ENCODE measurements at regions not wholly inside any gene's neighbourhood (a gene's known extent, or its start where the extent isn't known, plus 50 kb on each side); places are given as distances from the start of the nearest gene placed in this dataset.

DNA sequence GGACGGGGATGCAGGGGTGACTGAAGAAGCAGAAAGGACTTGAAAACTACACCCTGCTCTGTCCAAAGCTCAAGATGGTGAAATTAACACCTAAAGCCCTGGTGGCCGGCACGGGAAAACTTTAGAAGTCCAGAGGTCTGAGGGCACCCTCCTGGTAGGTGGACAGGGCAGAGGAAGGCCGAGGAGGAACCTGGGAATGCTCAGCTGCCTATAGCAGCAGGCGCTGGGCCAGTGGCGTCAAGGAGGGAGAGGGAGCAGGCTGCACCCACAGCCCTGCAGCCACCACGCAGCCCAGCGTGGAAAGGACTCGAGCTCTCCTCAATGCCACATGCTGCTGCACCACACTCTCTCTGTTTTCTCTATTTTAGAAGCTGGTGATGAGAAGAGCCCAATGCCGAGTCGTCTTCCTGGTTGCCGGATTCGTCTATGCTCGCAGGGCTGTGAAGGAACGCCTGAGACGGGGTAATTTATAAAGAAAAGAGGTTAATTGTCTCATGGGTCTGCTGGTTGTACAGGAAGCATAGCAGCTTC lies 248.3 kb upstream of the AFDN start:
- no peak overlapping the region for H3K4me3 ChIP-seq
- H3K27ac ChIP-seq = no peak overlapping the region
- H3K4me1 ChIP-seq (ENCODE audit: control insufficient read depth in 1 of 2, low read depth in 2 of 2) = peaks cover 7 to 17% of the 10 kb centered on the region in 2 donors
- H3K36me3 ChIP-seq = no peaks in the 10 kb centered on the region
- H3K9me3 ChIP-seq = peaks cover 5% of the 10 kb centered on the region
- H3K27me3 ChIP-seq (replicated peaks; ENCODE audit: insufficient read depth) = no peaks in the 10 kb centered on the region
- TF ChIP-seq, protein P1, sequence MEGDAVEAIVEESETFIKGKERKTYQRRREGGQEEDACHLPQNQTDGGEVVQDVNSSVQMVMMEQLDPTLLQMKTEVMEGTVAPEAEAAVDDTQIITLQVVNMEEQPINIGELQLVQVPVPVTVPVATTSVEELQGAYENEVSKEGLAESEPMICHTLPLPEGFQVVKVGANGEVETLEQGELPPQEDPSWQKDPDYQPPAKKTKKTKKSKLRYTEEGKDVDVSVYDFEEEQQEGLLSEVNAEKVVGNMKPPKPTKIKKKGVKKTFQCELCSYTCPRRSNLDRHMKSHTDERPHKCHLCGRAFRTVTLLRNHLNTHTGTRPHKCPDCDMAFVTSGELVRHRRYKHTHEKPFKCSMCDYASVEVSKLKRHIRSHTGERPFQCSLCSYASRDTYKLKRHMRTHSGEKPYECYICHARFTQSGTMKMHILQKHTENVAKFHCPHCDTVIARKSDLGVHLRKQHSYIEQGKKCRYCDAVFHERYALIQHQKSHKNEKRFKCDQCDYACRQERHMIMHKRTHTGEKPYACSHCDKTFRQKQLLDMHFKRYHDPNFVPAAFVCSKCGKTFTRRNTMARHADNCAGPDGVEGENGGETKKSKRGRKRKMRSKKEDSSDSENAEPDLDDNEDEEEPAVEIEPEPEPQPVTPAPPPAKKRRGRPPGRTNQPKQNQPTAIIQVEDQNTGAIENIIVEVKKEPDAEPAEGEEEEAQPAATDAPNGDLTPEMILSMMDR (IDR thresholded peaks at IDR 0.05) = no peak
- ATAC-seq (ENCODE audit: insufficient number of reproducible peaks, low FRiP score, low read depth) (no peak), DNase-seq (ENCODE audit: low spot score) (no peak)

DNA sequence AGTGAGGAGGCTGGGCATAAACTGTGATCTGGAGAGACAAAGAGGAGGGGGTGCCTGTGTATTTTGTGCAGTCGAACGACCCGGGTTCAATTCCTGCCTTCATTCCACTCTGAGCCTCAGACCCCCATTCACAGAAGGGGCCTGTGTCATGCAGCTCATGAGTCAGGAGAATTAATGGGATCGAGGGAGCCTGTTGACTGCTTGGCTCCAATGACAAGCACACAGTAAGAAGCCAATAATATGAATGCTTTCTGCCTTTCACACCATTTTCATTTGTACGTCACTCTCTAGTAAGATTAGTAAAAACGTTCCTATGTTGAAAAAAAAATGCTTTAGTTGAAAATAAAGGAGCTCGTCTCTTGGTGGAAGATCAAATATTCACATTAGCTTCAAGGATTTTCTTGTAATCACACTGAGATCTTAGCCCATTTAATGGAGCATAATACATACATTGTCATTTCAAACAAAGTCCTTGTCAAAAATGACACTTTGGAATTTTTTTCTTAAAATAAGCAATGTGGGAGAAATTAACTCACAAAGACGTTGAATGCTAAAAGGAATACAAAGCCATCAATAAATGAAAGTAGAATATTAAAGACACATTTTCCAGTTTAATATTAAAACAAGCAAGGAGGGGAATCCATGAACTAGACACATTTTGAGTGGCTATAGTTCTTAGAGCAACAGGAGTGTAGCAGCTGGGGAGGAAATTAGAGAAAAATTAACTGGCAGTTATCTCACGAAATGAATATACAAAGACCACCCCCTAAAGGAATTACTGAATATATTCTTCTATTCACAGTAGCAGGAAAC lies 246.7 kb upstream of the AFDN start:
- H3K27me3 ChIP-seq (replicated peaks; ENCODE audit: insufficient read depth) = no peaks in the 10 kb centered on the region
- ATAC-seq (ENCODE audit: insufficient number of reproducible peaks, low FRiP score, low read depth) (no peak), DNase-seq (ENCODE audit: low spot score) (no peak)
- no peak overlapping the region for H3K27ac ChIP-seq
- TF ChIP-seq, protein P1 (IDR thresholded peaks at IDR 0.05) = no peak
- no peaks in the 10 kb centered on the region for H3K36me3 ChIP-seq
- peaks cover 6% of the 10 kb centered on the region for H3K9me3 ChIP-seq
- no peak overlapping the region for H3K4me3 ChIP-seq
- peaks cover 0 to 2% of the 10 kb centered on the region in 2 donors for H3K4me1 ChIP-seq (ENCODE audit: control insufficient read depth in 1 of 2, low read depth in 2 of 2)

DNA sequence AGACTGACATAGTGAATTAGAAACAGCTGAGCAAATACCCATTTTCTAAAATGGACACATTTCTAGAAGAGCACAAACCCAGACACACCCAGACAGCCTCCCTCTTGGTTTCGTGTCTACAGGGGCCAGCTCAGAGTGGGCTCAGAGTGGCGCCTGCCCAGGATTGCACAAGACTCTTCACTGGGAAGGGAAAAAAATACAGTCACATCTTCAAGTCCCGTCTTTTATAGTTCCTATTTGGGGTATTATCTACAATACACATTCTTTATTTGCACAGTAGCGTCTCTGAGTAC lies 246.1 kb upstream of the AFDN start:
- H3K27ac ChIP-seq = no peak overlapping the region
- TF ChIP-seq, protein P1 (IDR thresholded peaks at IDR 0.05) = no peak
- no peaks in the 10 kb centered on the region for H3K4me1 ChIP-seq (ENCODE audit: control insufficient read depth in 1 of 2, low read depth in 2 of 2)
- H3K36me3 ChIP-seq = no peaks in the 10 kb centered on the region
- H3K9me3 ChIP-seq = peaks cover 6% of the 10 kb centered on the region
- ATAC-seq (ENCODE audit: insufficient number of reproducible peaks, low FRiP score, low read depth) = no peak
- H3K27me3 ChIP-seq (replicated peaks; ENCODE audit: insufficient read depth) = no peaks in the 10 kb centered on the region
- no peak overlapping the region for H3K4me3 ChIP-seq
- no peak for DNase-seq (ENCODE audit: low spot score)

DNA sequence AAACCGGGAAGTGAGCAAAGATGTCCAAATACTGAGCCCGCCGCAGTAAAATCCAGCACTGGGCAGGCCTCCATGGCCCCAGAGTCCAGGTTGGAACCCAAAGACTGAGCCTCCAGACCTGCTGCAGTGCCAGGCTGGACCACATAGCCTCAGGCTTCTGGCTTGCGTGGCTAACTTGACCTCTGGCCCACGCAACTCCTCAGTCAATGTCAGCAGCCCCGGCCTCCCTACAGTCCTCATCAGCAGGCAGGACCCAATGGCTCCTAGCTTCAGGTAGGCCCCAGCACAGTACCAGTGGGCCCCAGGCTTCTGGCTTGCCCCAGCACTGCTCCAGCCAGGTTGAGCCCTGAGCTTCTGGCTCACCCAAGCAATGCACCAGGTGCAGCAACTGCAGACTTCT lies 245.1 kb upstream of the AFDN start:
- no peaks in the 10 kb centered on the region for H3K4me1 ChIP-seq (ENCODE audit: control insufficient read depth in 1 of 2, low read depth in 2 of 2)
- TF ChIP-seq, protein P1 (IDR thresholded peaks at IDR 0.05) = no peak
- H3K9me3 ChIP-seq = peaks cover 6% of the 10 kb centered on the region
- no peak overlapping the region for H3K4me3 ChIP-seq
- DNase-seq (ENCODE audit: low spot score) (no peak), ATAC-seq (ENCODE audit: insufficient number of reproducible peaks, low FRiP score, low read depth) (no peak)
- H3K27me3 ChIP-seq (replicated peaks; ENCODE audit: insufficient read depth) = no peaks in the 10 kb centered on the region
- no peak overlapping the region for H3K27ac ChIP-seq
- no peaks in the 10 kb centered on the region for H3K36me3 ChIP-seq

DNA sequence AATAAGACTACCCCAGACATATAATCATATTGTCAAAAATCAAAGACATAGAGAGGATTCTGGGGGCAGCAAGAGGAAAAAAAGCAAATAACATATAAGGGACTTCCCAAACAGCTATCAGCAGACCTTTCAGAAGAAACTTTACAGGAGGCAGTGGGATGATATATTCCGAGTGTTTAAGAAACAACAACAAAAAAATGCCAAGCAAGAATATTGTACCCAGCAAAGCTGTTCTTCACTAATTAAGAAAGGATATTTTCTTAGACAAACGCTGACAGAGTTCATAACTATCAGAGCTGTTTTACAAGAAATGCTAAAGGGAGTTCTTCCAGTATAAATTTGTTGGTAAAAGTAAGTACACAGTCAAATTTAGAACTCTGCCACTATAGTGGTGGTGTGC lies 243.3 kb upstream of the AFDN start:
- no peak for ATAC-seq (ENCODE audit: insufficient number of reproducible peaks, low FRiP score, low read depth)
- no peak for DNase-seq (ENCODE audit: low spot score)
- no peaks in the 10 kb centered on the region for H3K27me3 ChIP-seq (replicated peaks; ENCODE audit: insufficient read depth)
- H3K27ac ChIP-seq = no peak overlapping the region
- H3K4me3 ChIP-seq = no peak overlapping the region
- TF ChIP-seq, protein P1 (IDR thresholded peaks at IDR 0.05) = no peak
- peaks cover 0 to 3% of the 10 kb centered on the region in 2 donors for H3K4me1 ChIP-seq (ENCODE audit: control insufficient read depth in 1 of 2, low read depth in 2 of 2)
- H3K36me3 ChIP-seq = no peaks in the 10 kb centered on the region
- H3K9me3 ChIP-seq = peaks cover 6% of the 10 kb centered on the region
